Ovary (tissue), 3 donors: ENCODE measurements at regions not wholly inside any gene's neighbourhood (a gene's known extent, or its start where the extent isn't known, plus 50 kb on each side); places are given as distances from the start of the nearest gene placed in this dataset.

Experiments
- EP300 ChIP-seq: sonication (generic); formaldehyde crosslinking; IDR thresholded peaks from one replicate; pipeline ENCODE4 v1.6.1; 2017; ENCODE audit warnings: antibody characterized with exemption
- POLR2A ChIP-seq: fragments of 450-650 bp; IDR thresholded peaks from one replicate; pipeline ENCODE4 v1.6.1; 2017; ENCODE audit warnings: antibody characterized with exemption, mild to moderate bottlenecking, moderate library complexity
- TF ChIP-seq, protein P1 (sequence below), 3 donors: fragments of 450-650 bp in 2 of 3; fragments of 200-600 bp in 1 of 3; IDR thresholded peaks; one replicate each; pipeline versions ENCODE4 v1.5.1 to v1.8.0; 2016 to 2022; ENCODE audit warnings: antibody characterized with exemption in 3 of 3, mild to moderate bottlenecking in 1 of 3
- donor health status: DM: no; HTN: no; CAD: no.

DNA sequence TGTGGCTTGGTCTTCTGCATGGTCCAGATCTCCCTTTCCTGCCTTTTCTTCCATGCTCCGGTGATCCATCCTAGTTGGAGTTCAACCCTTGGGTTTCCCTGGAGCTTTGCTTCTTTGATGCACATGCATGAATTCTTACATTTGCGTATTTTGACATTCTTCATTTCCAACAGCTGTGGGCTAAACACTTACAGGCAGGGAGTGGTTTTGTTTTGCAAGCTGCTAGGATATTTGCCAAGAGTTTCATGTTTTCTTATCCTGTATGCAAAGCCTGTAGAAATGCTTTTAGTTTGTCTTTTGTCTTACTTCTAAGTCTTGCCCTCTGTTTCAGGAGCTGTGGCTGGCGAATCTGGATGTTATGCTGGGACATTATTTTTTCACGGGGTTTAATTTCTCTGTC is 90.3 kb upstream of the PAXBP1 start:
- TF ChIP-seq, protein P1, sequence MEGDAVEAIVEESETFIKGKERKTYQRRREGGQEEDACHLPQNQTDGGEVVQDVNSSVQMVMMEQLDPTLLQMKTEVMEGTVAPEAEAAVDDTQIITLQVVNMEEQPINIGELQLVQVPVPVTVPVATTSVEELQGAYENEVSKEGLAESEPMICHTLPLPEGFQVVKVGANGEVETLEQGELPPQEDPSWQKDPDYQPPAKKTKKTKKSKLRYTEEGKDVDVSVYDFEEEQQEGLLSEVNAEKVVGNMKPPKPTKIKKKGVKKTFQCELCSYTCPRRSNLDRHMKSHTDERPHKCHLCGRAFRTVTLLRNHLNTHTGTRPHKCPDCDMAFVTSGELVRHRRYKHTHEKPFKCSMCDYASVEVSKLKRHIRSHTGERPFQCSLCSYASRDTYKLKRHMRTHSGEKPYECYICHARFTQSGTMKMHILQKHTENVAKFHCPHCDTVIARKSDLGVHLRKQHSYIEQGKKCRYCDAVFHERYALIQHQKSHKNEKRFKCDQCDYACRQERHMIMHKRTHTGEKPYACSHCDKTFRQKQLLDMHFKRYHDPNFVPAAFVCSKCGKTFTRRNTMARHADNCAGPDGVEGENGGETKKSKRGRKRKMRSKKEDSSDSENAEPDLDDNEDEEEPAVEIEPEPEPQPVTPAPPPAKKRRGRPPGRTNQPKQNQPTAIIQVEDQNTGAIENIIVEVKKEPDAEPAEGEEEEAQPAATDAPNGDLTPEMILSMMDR (IDR thresholded peaks at IDR 0.05), result no peak
- TF ChIP-seq EP300 (no peak), POLR2A (no peak)
